ENCODE measurements at regions not wholly inside any gene's neighbourhood (a gene's known extent, or its start where the extent isn't known, plus 50 kb on each side); places are given as distances from the start of the nearest gene placed in this dataset.

DNA sequence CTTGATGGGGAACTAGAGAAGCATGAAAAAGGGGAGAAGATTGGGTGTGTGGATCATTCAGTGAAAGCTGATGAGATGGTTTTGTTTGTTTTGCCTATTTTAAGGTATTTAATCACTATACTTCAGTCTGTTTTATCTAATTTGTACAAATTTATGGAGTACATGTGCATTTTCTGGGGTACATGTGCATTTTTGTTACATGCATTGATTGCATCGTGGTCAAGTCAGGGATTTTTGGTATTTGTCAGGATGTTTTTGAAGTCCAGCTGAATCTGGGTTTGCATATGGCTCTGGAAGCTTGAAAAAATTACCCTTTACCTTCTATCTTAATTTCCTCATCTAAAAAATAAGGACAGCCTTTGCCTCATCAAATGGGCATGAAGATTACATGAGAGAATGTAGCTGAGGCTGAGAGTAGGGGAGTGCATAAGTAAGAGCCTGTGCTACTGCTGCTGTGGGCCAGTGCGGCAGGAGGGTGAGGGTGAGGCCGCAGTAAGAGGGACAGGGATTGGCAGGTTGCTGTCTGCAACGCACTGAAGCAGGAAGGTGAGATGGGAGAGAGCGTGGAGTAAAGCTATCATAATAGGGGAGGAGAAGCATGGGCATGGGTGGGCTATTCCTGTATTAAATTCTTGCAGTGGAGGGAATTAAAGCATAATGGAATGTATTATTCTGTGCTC lies 139.8 kb downstream of the NPR3 start:
- no peak for DNase-seq
- Histone ChIP-seq H3K36me3 (no peaks in the 10 kb centered on the region), H3K4me1 (no peaks in the 10 kb centered on the region), H3K27me3 (no peaks in the 10 kb centered on the region), H3K4me3 (no peak overlapping the region), H3K27ac (no peak overlapping the region), H3K9me3 (no peaks in the 10 kb centered on the region)
- TF ChIP-seq, protein P1, sequence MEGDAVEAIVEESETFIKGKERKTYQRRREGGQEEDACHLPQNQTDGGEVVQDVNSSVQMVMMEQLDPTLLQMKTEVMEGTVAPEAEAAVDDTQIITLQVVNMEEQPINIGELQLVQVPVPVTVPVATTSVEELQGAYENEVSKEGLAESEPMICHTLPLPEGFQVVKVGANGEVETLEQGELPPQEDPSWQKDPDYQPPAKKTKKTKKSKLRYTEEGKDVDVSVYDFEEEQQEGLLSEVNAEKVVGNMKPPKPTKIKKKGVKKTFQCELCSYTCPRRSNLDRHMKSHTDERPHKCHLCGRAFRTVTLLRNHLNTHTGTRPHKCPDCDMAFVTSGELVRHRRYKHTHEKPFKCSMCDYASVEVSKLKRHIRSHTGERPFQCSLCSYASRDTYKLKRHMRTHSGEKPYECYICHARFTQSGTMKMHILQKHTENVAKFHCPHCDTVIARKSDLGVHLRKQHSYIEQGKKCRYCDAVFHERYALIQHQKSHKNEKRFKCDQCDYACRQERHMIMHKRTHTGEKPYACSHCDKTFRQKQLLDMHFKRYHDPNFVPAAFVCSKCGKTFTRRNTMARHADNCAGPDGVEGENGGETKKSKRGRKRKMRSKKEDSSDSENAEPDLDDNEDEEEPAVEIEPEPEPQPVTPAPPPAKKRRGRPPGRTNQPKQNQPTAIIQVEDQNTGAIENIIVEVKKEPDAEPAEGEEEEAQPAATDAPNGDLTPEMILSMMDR (IDR thresholded peaks at IDR 0.05): no peak
- no peak for TF ChIP-seq POLR2A (IDR thresholded peaks at IDR 0.05)
- intact Hi-C loops (cut with DNase I; ENCODE audit: low total_unique reads): no loop called here

DNA sequence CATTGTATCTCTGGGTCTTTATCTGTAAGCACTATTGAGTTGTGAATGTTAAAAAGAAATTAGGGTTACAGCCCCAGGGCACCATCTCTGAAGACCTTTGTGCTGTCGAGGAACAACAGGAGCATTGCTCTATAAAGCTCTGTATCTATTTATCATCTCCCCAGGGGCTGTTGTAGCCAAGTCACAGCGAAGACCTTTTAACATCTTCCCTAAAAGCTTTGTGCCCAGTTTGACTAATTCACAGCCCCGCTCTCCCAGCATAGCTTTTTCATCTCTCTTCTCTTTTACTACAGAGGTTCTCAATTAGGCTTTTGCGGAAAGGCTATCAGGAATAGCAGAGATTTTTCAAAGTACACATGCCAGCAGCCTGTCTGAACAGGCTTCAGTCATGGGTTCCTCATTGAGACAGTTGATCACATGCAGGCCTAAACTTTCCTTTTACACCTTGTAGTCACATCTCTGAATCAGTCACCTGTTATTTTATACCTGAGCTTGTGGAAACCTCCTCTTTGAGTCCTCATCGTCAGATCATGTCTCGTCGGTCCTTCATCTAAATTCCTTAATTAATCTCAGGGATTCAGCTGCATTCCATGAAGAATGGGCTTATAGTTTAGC lies 140.5 kb downstream of the NPR3 start:
- no peaks in the 10 kb centered on the region for H3K27me3 ChIP-seq
- no peaks in the 10 kb centered on the region for H3K36me3 ChIP-seq
- no peak overlapping the region for H3K27ac ChIP-seq
- H3K4me1 ChIP-seq: no peaks in the 10 kb centered on the region
- intact Hi-C loops (cut with DNase I; ENCODE audit: low total_unique reads): no loop called here
- H3K9me3 ChIP-seq: no peaks in the 10 kb centered on the region
- no peak for DNase-seq
- H3K4me3 ChIP-seq: no peak overlapping the region
- TF ChIP-seq, protein P1 (IDR thresholded peaks at IDR 0.05): no peak
- no peak for TF ChIP-seq POLR2A (IDR thresholded peaks at IDR 0.05)

DNA sequence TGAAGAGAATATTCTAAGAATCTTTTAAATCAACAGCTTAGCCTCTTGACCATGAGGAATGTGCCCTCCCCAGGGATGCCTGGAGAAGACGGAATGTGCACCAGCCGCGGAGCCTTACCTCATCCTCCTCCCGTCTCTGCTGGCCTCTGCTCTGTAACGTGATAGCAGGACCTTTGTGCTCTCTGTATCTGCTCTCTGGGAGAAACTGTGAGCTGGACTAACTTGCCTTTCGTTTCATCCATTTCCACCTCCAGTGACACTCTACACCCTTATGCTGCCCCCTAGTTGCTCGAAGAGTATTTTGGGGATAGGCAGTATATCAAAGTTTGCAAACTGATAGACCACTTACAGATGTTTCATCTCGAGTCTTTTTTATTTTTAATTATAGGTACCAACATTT lies 141.4 kb downstream of the NPR3 start:
- intact Hi-C loops (cut with DNase I; ENCODE audit: low total_unique reads): no loop called here
- no peak overlapping the region for H3K27ac ChIP-seq

DNA sequence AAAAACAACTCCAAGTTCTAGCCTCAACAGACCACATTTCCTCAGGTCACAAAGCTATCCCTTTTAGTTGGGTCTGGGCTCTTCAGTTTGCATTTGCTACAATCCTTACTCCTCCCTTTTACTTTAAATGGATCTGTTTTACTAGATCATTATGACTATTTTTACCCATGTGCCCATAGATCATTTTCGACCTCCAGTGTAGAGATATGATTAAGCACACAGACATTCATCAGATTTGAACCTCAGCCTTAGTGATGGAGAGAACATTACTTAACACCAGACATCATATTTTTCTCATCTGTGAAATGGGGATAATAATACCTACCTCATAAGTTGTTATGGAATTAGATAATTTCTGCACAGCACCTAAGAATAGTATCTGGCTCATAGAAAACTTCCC lies 141.9 kb downstream of the NPR3 start:
- Histone ChIP-seq H3K4me1 (no peaks in the 10 kb centered on the region), H3K4me3 (no peak overlapping the region), H3K27ac (no peak overlapping the region), H3K36me3 (no peaks in the 10 kb centered on the region), H3K9me3 (peaks cover 0 to 8% of the 10 kb centered on the region in 2 donors), H3K27me3 (no peaks in the 10 kb centered on the region)
- intact Hi-C loops (cut with DNase I; ENCODE audit: low total_unique reads): no loop called here
- no peak for DNase-seq
- TF ChIP-seq POLR2A (IDR thresholded peaks at IDR 0.05): no peak
- TF ChIP-seq, protein P1 (IDR thresholded peaks at IDR 0.05): no peak

More for the DNA sequence above, 141.4 kb downstream of the NPR3 start:
- no peak for DNase-seq
- Histone ChIP-seq H3K4me1 (no peaks in the 10 kb centered on the region), H3K4me3 (no peak overlapping the region), H3K9me3 (peaks cover 0 to 7% of the 10 kb centered on the region in 2 donors), H3K36me3 (no peaks in the 10 kb centered on the region), H3K27me3 (no peaks in the 10 kb centered on the region)
- TF ChIP-seq, protein P1 (IDR thresholded peaks at IDR 0.05): peak in 2 of 4 experiments; percentile 6 to 38
- no peak for TF ChIP-seq POLR2A (IDR thresholded peaks at IDR 0.05)

DNA sequence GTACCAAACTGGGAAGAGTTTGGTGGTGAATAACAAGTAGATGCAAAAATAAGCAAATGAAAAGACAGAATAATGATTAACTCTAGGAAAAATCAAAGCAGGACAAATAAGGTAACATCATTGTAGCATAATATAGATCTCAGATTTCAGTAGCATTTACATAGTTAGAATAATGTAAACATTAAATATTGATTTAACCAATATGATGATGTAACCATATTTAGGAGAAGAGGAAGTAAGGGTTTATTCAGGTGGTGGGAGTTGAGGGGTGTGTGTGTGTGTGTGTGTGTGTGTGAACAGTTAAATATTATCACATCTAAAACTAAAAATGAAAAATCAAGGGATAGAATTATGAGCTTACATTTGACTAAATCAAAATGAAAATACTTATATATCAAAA lies 143.4 kb downstream of the NPR3 start:
- Histone ChIP-seq H3K36me3 (no peaks in the 10 kb centered on the region), H3K4me1 (no peaks in the 10 kb centered on the region), H3K9me3 (peaks cover 0 to 8% of the 10 kb centered on the region in 2 donors), H3K4me3 (no peak overlapping the region), H3K27ac (no peak overlapping the region), H3K27me3 (no peaks in the 10 kb centered on the region)
- TF ChIP-seq, protein P1 (IDR thresholded peaks at IDR 0.05): no peak
- no peak for TF ChIP-seq POLR2A (IDR thresholded peaks at IDR 0.05)
- intact Hi-C loops (cut with DNase I; ENCODE audit: low total_unique reads): no loop called here
- DNase-seq: no peak

Measured in uterus (tissue), 3 donors.